ENCODE measurements at regions not wholly inside any gene's neighbourhood (a gene's known extent, or its start where the extent isn't known, plus 50 kb on each side); places are given as distances from the start of the nearest gene placed in this dataset.
A peak's percentile ranks its signal among the peaks of the same experiment; 100 is the strongest.

DNA sequence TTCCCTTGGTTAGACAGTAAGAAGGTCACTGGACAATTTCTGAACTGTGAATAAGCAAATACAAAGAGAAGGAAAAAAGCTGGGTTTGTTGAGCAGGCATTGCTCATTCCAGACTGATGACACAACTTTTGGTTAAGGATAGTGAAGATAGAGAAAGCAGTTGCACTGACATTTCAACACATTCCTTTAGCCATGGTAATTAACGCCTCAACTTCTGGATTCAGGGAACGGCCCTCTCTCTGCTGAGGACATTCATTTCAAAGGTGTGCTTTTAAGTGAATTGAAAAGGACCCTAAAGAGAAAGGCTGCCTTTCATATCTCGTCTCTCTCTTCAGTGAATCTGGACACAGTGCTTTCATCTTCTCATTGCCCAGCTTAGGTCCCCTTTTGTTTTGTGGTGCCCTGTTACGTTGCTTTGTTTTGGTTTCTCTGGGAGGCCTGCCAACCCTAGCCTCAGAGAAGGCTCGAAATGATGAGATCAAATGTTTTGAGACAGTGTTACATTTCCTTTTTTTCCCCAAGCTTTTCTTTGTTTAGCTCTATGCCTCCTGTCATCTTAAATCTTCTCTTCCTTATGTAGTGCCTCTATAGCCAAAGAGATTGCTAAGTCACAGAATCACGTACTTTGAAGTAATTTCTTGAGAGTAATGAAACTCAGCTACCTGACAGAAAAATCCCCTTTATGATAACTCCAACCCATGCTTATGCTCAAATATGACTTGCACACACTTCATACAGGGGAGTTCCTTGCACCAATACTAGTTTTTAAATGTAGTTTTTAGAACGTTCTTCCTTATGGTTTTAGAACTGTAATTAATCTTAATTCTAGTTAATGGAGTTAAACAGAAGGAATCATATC is 94.4 kb upstream of the IFNE start:
- TF ChIP-seq, protein P1, sequence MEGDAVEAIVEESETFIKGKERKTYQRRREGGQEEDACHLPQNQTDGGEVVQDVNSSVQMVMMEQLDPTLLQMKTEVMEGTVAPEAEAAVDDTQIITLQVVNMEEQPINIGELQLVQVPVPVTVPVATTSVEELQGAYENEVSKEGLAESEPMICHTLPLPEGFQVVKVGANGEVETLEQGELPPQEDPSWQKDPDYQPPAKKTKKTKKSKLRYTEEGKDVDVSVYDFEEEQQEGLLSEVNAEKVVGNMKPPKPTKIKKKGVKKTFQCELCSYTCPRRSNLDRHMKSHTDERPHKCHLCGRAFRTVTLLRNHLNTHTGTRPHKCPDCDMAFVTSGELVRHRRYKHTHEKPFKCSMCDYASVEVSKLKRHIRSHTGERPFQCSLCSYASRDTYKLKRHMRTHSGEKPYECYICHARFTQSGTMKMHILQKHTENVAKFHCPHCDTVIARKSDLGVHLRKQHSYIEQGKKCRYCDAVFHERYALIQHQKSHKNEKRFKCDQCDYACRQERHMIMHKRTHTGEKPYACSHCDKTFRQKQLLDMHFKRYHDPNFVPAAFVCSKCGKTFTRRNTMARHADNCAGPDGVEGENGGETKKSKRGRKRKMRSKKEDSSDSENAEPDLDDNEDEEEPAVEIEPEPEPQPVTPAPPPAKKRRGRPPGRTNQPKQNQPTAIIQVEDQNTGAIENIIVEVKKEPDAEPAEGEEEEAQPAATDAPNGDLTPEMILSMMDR (IDR thresholded peaks at IDR 0.05 in 8 of 11, conservative IDR thresholded peaks at IDR 0.05 in 3 of 11): no peak
- TF ChIP-seq POLR2A (IDR thresholded peaks at IDR 0.05) (no peak), POLR2AphosphoS5 (IDR thresholded peaks at IDR 0.05) (no peak)
- Histone ChIP-seq H3K4me3 (no peak overlapping the region), H3K4me1 (peaks cover 0 to 30% (median 7%) of the 10 kb centered on the region in 6 donors), H3K36me3 (no peaks in the 10 kb centered on the region), H3K9me3 (no peaks in the 10 kb centered on the region), H3K27ac (no peak overlapping the region), H3K27me3 (replicated peaks in 1 of 7) (peaks cover 0 to under 1% (median 0%) of the 10 kb centered on the region in 7 donors)
- WGBS, 5 donors: 39 to 53% (median 44%) methylated on average over 7 of the region's 7 CpGs
- DNase-seq: no peak
- intact Hi-C loops (cut with DNase I; ENCODE audit: low total_unique reads): no loop called here

DNA sequence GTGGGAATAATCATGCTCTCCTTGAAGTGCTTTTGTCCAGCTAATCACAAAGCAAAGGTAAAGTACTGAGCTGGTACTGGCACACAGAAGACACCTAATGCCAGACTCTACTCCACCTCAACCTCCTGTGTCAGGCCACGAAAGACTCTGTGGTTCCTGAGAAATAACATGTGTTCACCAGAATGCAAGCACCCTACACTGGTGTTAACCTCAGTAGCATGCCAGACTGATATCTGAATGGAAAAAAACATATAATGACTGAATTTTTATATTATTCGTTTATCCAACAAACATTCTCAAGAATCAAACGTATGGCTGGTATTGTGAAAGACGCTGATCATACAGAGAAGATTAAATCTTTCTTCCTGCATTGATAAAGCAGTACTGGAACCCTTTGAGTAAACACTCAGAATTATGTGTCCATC is 97.1 kb upstream of the IFNE start:
- no peaks in the 10 kb centered on the region for H3K36me3 ChIP-seq
- no peaks in the 10 kb centered on the region for H3K27me3 ChIP-seq (replicated peaks in 1 of 7)
- H3K9me3 ChIP-seq: no peaks in the 10 kb centered on the region
- WGBS, 5 donors: 73 to 80% (median 75%) methylated on average over 4 of the region's 4 CpGs
- H3K4me1 ChIP-seq: peaks cover 0 to 30% (median 7%) of the 10 kb centered on the region in 6 donors
- H3K27ac ChIP-seq: peak overlapping the region in 1 of 8 donors; percentile 13
- DNase-seq: no peak
- peak overlapping the region in 1 of 8 donors; percentile 47 for H3K4me3 ChIP-seq
- intact Hi-C loops (cut with DNase I; ENCODE audit: low total_unique reads): no loop called here
- TF ChIP-seq, protein P1 (IDR thresholded peaks at IDR 0.05 in 8 of 11, conservative IDR thresholded peaks at IDR 0.05 in 3 of 11): no peak
- TF ChIP-seq POLR2A (IDR thresholded peaks at IDR 0.05) (no peak), POLR2AphosphoS5 (IDR thresholded peaks at IDR 0.05) (no peak)

DNA sequence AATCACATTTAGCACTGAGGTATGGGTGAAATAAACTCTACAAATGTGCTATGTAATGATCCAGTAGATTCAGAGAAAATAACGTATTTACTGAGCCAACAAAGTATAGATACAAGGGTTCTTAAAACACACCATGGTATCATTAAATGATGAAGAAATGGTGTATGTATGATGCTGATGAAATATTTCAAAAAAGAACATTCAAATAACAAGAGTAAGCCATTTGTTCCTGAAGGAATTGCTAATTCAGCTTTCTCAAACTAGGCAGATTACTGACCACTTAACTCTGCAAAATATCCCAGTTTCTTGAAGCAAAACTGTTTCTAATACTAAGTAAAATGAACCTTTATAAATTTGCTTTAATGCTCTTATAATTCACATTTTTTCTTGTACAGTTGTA is 97.6 kb upstream of the IFNE start:
- Histone ChIP-seq H3K27ac (no peak overlapping the region), H3K27me3 (replicated peaks in 1 of 7) (no peaks in the 10 kb centered on the region)
- 85 to 93% (median 90%) methylated on average over 1 of the region's 1 CpG for WGBS, 5 donors

More for the DNA sequence above, 97.6 kb upstream of the IFNE start:
- Histone ChIP-seq H3K9me3 (no peaks in the 10 kb centered on the region), H3K4me3 (no peak overlapping the region), H3K36me3 (no peaks in the 10 kb centered on the region), H3K4me1 (peaks cover 0 to 30% (median 7%) of the 10 kb centered on the region in 6 donors)
- intact Hi-C loops (cut with DNase I; ENCODE audit: low total_unique reads): no loop called here
- no peak for DNase-seq
- TF ChIP-seq POLR2A (IDR thresholded peaks at IDR 0.05): no peak
- TF ChIP-seq POLR2AphosphoS5 (IDR thresholded peaks at IDR 0.05): no peak
- TF ChIP-seq, protein P1 (IDR thresholded peaks at IDR 0.05 in 8 of 11, conservative IDR thresholded peaks at IDR 0.05 in 3 of 11): no peak
